Colonic mucosa (tissue), 4 donors: ENCODE measurements at regions not wholly inside any gene's neighbourhood (a gene's known extent, or its start where the extent isn't known, plus 50 kb on each side); places are given as distances from the start of the nearest gene placed in this dataset.

Experiments used
- DNase-seq: peaks from one replicate; pipeline ENCODE4 v3.0.0-alpha.2; 2020
- H3K27ac ChIP-seq: fragments of 200-600 bp; one replicate; pipeline ENCODE4 v1.8.0; 2021
- H3K27me3 ChIP-seq: fragments of 200-600 bp; one replicate; pipeline ENCODE4 v1.8.0; 2021
- H3K36me3 ChIP-seq: fragments of 200-600 bp; one replicate; pipeline ENCODE4 v1.8.0; 2021
- H3K4me1 ChIP-seq: fragments of 200-600 bp; one replicate; pipeline ENCODE4 v1.8.0; 2021; ENCODE audit warnings: mild to moderate bottlenecking
- H3K4me3 ChIP-seq: fragments of 200-600 bp; one replicate; pipeline ENCODE4 v1.8.0; 2021
- H3K9ac ChIP-seq, 2 donors: one replicate each; pipeline ENCODE4 v1.7.0; 2013; ENCODE audit warnings: control low read depth in 2 of 2, low read depth in 2 of 2, low read length in 2 of 2
- H3K9me3 ChIP-seq: fragments of 200-600 bp; one replicate; pipeline ENCODE4 v1.8.0; 2021
- intact Hi-C: fragments of 100-400 bp; cut with DNase I; formaldehyde crosslinking; loops from one replicate; pipeline ENCODE4 v1.14.1; 2022
- TF ChIP-seq, protein P1 (sequence below): fragments of 200-600 bp; IDR thresholded peaks from one replicate; pipeline ENCODE4 v1.8.0; 2022; ENCODE audit warnings: antibody characterized with exemption, mild to moderate bottlenecking
- donor health status: healthy.
- donor health status: DM: no; HTN: no; CAD: no.
- donor health status: DM: no; HTN: no; CAD: no.

DNA sequence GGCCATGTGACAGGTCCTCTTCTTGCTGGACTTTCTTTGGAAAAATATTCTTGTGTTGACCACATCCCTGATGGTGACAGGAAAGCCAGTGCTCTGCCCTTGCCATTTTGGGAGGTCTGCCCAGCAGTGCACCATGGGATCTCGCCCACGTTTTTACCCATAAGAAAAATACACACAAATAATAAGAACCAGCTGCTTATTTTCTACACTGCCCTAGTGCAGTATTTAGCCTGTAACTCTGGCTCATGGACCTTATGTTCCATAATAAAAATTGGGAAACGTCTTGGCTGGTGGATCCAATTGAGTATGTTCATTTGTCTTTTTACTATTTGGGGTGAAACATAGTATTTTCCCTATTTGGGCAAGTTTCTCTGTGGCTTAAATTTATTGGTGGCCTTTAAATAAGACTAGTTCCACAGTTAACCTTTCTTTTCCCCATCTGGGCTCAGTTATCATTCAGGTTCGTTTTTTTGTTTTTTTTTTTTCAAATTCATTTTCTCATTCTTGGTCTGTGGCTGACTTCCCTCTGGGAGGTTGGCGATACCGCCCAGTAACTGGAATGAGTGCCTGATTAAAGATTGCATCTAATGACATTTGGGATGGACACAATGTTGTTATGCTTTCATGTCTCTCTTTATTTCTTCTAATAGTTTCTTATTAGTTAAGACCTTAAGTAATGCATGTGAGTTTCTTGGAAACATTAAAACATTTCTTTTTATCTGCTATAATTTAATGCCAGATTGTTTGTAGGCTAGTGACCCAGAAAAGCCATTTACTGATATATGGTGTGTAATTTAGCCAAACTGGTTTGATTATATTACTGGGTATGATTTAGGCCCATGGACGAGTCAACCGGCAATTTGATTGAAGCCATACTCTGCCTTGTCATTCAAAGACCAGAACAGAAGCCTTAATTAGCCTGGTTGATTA lies 163.7 kb downstream of the FGF10 start:
- no peaks in the 10 kb centered on the region for H3K27me3 ChIP-seq
- no peaks in the 10 kb centered on the region for H3K4me1 ChIP-seq
- H3K36me3 ChIP-seq = no peaks in the 10 kb centered on the region
- H3K27ac ChIP-seq = no peak overlapping the region
- no peaks in the 10 kb centered on the region for H3K9me3 ChIP-seq
- TF ChIP-seq, protein P1, sequence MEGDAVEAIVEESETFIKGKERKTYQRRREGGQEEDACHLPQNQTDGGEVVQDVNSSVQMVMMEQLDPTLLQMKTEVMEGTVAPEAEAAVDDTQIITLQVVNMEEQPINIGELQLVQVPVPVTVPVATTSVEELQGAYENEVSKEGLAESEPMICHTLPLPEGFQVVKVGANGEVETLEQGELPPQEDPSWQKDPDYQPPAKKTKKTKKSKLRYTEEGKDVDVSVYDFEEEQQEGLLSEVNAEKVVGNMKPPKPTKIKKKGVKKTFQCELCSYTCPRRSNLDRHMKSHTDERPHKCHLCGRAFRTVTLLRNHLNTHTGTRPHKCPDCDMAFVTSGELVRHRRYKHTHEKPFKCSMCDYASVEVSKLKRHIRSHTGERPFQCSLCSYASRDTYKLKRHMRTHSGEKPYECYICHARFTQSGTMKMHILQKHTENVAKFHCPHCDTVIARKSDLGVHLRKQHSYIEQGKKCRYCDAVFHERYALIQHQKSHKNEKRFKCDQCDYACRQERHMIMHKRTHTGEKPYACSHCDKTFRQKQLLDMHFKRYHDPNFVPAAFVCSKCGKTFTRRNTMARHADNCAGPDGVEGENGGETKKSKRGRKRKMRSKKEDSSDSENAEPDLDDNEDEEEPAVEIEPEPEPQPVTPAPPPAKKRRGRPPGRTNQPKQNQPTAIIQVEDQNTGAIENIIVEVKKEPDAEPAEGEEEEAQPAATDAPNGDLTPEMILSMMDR = no peak
- H3K9ac ChIP-seq = no peak overlapping the region
- no peak for DNase-seq
- intact Hi-C loops = no loop called here
- H3K4me3 ChIP-seq = no peak overlapping the region

DNA sequence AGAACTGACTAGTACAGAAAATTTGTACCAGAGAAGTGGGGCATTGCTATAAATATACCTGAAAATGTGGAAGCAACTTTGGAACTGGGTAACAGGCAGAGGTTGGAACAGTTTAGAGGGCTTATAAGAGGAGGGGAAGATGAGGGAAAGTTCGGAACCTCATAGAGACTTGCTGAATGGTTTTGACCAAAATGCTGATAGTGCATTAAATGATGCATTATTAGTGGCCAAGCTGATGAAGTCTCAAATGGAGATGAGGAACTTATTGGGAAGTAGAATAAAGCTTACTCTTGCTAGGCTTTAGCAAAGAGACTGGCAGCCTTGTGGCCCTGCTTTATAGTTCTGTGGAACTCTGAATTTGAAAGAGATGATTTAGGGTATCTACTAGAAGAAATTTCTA lies 189.8 kb downstream of the FGF10 start:
- Histone ChIP-seq H3K9ac (no peak overlapping the region), H3K4me3 (no peak overlapping the region), H3K36me3 (no peaks in the 10 kb centered on the region), H3K4me1 (no peaks in the 10 kb centered on the region), H3K27me3 (no peaks in the 10 kb centered on the region), H3K27ac (no peak overlapping the region), H3K9me3 (no peaks in the 10 kb centered on the region)
- intact Hi-C loops = no loop called here
- DNase-seq = no peak
- TF ChIP-seq, protein P1 = no peak

DNA sequence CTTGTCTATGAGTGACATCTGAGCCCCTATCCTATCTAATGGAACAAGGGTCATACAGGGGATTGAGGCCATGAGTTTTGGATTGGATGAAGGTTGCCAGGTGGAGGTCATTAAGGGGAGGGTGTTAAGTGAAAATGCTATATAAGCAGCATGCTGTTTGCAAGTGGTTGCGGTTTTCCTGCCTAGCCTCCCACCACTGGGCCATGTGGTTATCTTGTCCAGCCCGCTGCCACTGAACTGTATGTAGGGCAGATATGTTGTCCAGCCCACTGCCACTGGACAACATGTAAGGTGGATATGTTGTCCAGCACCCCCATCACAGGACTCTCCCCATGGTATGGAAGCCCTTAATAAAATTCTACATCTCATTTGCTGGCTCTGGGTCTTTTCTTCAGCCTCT lies 200.0 kb downstream of the FGF10 start:
- no peak overlapping the region for H3K27ac ChIP-seq
- intact Hi-C loops = no loop called here
- DNase-seq = no peak
- TF ChIP-seq, protein P1 = no peak
- H3K4me3 ChIP-seq = no peak overlapping the region
- no peaks in the 10 kb centered on the region for H3K36me3 ChIP-seq
- no peaks in the 10 kb centered on the region for H3K27me3 ChIP-seq
- no peaks in the 10 kb centered on the region for H3K9me3 ChIP-seq
- H3K4me1 ChIP-seq = no peaks in the 10 kb centered on the region
- no peak overlapping the region for H3K9ac ChIP-seq

DNA sequence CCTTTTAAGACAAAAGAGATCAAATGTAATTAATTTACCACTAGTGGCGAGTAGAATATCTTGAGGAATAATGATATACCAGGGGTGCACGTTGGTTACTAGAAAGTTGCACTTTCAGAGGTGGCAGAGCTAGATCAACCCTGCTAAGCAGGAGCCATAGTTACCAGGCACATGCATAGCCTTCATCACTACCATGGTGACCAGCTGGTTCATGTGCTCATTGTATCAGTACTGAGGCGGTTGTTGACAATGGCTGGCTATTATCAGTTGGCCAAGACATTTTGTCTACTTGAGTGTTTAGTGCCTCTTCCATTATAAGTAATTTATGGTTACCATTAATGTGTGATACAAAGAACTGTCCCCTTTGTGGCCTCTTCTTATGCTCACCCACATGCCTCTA lies 201.2 kb downstream of the FGF10 start:
- Histone ChIP-seq H3K9me3 (no peaks in the 10 kb centered on the region), H3K4me3 (no peak overlapping the region), H3K4me1 (no peaks in the 10 kb centered on the region), H3K36me3 (no peaks in the 10 kb centered on the region), H3K27me3 (no peaks in the 10 kb centered on the region), H3K9ac (no peak overlapping the region), H3K27ac (no peak overlapping the region)
- TF ChIP-seq, protein P1 = no peak
- DNase-seq = no peak
- intact Hi-C loops = no loop called here

DNA sequence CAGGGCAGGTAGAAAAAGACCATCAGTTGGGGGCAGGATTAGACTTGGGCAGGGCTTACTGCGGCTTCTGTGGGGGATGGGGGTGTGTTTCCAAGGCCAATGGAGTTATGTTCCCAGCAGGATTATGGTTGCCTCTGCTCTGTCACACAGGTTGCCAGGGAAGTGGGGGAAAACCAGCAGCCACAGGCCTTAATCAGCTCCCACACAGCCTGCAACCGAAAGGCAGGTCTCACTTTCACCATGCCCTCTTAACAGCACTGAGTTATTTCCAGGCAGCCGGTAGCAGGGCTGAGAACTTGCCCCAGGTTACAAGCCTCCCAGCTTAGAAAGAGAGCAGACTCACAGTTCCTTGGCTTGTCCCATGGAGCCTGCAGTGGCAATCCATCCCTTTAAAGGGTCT lies 205.5 kb downstream of the FGF10 start:
- Histone ChIP-seq H3K36me3 (no peaks in the 10 kb centered on the region), H3K27ac (no peak overlapping the region), H3K27me3 (no peaks in the 10 kb centered on the region), H3K4me1 (no peaks in the 10 kb centered on the region), H3K4me3 (no peak overlapping the region), H3K9me3 (no peaks in the 10 kb centered on the region), H3K9ac (no peak overlapping the region)
- TF ChIP-seq, protein P1 = no peak
- intact Hi-C loops = no loop called here
- no peak for DNase-seq
